IPS-20b (cell line): ENCODE measurements at regions not wholly inside any gene's neighbourhood (a gene's known extent, or its start where the extent isn't known, plus 50 kb on each side); places are given as distances from the start of the nearest gene placed in this dataset.

Experiments
- H3K27ac ChIP-seq: one replicate; pipeline ENCODE4 v1.5.1; 2013; ENCODE audit warnings: low read length
- H3K27me3 ChIP-seq: 2 replicates; pipeline ENCODE4 v1.6.1; 2013; ENCODE audit warnings: mild to moderate bottlenecking, low read length, inconsistent platforms; ENCODE audit not compliant: insufficient read depth
- H3K36me3 ChIP-seq: 2 replicates; pipeline ENCODE4 v1.6.1; 2013; ENCODE audit warnings: low read depth, mild to moderate bottlenecking, inconsistent platforms, low read length, moderate library complexity; ENCODE audit not compliant: insufficient read depth
- H3K4me1 ChIP-seq: 2 replicates; pipeline ENCODE4 v1.6.1; 2013; ENCODE audit warnings: mild to moderate bottlenecking, control low read depth, inconsistent platforms, low read length, moderate library complexity; ENCODE audit not compliant: insufficient read depth
- H3K4me3 ChIP-seq: 2 replicates; pipeline ENCODE4 v1.5.1; 2013; ENCODE audit warnings: mild to moderate bottlenecking, low read length, inconsistent platforms
- H3K9ac ChIP-seq: 2 replicates; pipeline ENCODE4 v1.6.1; 2013; ENCODE audit warnings: low read depth, mild to moderate bottlenecking, inconsistent platforms, low read length, moderate library complexity
- H3K9me3 ChIP-seq: 2 replicates; pipeline ENCODE4 v1.6.1; 2013; ENCODE audit warnings: mild to moderate bottlenecking, low read depth, low read length, inconsistent platforms; ENCODE audit not compliant: insufficient read depth

GRCh38 chr12:92540782-92541423, 161.9 kb upstream of the PLEKHG7 start:
- Histone ChIP-seq H3K27ac (no peak overlapping the region), H3K9ac (no peak overlapping the region), H3K27me3 (no peaks in the 10 kb centered on the region), H3K36me3 (no peaks in the 10 kb centered on the region), H3K4me3 (no peak overlapping the region), H3K4me1 (no peaks in the 10 kb centered on the region; the same call in 1 of the 2 replicates), H3K9me3 (no peaks in the 10 kb centered on the region)

DNA sequence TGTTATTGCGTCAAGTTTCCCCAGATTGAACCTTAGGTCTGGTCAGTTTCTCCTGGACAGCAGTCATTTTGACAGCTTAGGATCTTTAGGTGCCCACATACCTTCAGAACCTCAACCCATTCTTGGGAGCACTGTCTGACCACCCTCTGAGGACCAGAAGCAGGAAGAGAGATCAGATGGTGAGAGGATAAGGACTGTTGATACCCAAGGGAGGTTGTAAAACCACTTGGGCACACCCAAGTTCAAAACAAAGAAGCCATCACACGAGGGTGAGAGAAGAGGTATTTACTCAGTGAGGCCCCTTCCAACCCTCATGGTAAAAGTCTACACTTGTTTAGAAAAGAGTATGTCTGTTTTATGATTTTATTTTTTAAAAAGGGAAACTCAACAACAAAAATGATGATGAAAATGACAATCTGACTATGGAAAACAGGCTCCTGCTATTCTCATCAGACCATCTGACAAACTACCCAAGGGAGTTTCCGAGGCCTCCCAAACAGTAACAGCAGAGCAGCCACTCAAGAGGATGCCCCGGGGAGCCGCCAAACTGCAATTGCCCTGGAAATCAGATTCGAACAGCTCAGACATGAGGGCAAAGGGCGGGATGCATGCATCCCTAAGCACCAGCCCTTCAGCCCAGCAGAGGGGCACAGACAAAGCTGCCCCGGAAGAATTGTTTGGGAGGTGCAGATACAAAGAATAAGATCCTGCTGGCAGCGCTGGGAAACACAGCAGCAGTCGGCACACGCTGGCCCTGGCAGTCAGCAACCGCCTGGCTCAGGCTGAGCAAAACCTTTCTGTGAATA, 162.6 kb upstream of the PLEKHG7 start:
- Histone ChIP-seq H3K4me1 (no peaks in the 10 kb centered on the region; the same call in 1 of the 2 replicates), H3K27ac (no peak overlapping the region), H3K9me3 (no peaks in the 10 kb centered on the region), H3K9ac (no peak overlapping the region), H3K36me3 (no peaks in the 10 kb centered on the region), H3K27me3 (no peaks in the 10 kb centered on the region), H3K4me3 (no peak overlapping the region)

DNA sequence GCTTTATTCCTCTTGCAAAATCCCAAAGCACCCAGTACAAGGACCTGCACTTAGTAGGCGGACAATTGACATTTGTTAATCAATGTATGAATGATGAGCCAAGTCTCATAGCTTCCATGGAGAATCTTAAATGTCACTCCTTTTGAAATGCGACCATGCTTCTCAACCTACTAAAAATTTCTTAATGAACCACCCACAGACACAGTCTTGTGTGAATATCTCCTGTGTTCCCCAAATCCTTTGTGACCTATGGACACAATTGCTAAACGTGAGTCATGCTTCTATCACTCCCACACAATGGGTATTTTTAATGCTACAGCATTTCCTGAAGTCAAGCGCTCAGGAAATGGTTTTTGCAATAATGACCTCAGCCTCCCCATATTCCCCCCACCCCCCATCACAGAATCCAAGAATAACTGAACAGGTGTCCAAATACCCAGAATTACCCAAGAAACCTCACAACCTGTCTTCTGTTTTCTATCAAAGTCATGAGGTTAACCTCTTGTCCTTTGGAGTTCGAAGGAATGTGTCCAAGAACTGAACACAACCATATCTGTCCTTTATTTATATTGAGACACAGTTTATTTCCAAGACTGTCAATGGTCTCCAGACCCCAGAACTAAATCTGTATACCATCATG, 163.6 kb upstream of the PLEKHG7 start:
- Histone ChIP-seq H3K9ac (no peak overlapping the region), H3K9me3 (no peaks in the 10 kb centered on the region), H3K4me3 (no peak overlapping the region), H3K4me1 (no peaks in the 10 kb centered on the region; the same call in 1 of the 2 replicates), H3K27me3 (no peaks in the 10 kb centered on the region), H3K36me3 (no peaks in the 10 kb centered on the region), H3K27ac (no peak overlapping the region)

DNA sequence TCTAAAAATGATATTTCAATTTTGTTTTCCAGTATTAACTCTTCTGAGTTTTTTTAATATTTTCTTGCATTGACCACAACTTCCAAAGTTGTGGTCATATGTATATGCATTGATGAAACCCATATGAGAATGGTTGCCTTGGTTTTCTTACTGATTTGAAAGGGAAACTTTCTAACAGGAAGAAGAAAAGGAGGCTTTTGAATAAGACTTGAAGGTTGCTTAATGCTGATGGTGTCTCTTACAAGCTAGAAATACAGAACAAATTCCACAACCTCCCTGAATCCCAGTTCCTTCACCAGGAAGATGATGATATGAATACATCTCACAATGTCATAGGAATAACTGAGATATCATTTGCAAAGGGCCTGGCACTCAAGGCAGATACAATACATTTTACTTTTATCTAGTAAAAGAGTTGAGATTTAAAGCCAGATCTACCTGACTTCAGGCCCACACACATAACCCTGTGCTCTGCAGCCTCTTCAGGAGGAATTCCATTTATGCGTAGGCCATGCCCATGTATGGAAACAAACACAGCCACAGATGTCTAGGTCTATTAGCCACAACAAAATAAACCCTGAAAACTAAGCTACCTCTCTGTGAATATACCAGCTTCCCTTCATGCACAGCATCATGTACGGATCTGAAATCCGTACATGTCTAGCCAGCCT, 165.4 kb upstream of the PLEKHG7 start:
- H3K4me1 ChIP-seq, result no peaks in the 10 kb centered on the region; the same call in 1 of the 2 replicates
- no peak overlapping the region for H3K4me3 ChIP-seq
- H3K27me3 ChIP-seq, result no peaks in the 10 kb centered on the region
- no peak overlapping the region for H3K27ac ChIP-seq
- H3K9ac ChIP-seq, result no peak overlapping the region
- H3K9me3 ChIP-seq, result no peaks in the 10 kb centered on the region
- H3K36me3 ChIP-seq, result no peaks in the 10 kb centered on the region

DNA sequence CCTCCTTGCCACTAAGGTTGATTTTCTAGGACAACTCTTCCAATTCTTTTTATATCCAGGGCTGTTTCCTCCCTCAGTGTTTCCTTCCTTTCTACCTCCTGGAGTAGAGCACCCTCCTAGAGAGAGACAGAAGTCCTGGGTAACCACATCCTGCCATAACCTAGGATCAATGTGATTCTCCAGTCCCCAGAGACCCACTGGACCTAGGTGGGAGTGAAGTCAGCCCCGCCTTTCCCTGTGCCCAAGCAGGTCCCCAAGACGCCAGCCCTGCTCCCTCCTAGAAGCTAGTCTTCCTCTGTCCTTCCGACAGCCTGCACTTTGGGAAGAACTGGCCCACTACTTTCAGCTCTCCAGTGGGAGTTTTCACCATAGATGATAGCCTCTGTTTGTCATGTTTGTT, 166.8 kb upstream of the PLEKHG7 start:
- Histone ChIP-seq H3K36me3 (no peaks in the 10 kb centered on the region), H3K27ac (no peak overlapping the region), H3K4me3 (no peak overlapping the region), H3K9ac (no peak overlapping the region), H3K9me3 (no peaks in the 10 kb centered on the region), H3K4me1 (no peaks in the 10 kb centered on the region; the same call in 1 of the 2 replicates), H3K27me3 (no peaks in the 10 kb centered on the region)

GRCh38 chr12:92533280-92533890, 169.4 kb upstream of the PLEKHG7 start:
- no peaks in the 10 kb centered on the region for H3K4me1 ChIP-seq

DNA sequence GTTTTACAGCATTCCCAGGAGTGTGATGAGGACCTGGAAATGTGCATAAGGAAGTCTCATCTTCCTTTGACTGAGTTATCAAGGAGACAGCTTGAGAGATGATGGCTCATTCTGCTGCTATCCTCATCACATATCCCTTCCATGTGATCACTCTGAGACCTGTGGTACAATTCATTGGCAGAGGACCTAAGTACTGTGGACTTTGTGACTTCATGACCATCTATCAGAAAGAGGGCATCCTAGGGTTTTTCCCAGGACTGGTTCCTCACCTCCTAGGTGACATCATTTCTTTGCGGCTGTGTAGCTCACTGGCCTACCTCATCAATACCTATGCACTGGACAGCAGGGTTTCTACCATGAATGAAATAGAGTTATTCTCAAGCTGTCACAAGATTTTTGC, 172.1 kb upstream of the PLEKHG7 start:
- H3K27me3 ChIP-seq, result no peaks in the 10 kb centered on the region
- no peaks in the 10 kb centered on the region for H3K9me3 ChIP-seq
- no peak overlapping the region for H3K27ac ChIP-seq
- no peaks in the 10 kb centered on the region for H3K36me3 ChIP-seq
- no peak overlapping the region for H3K9ac ChIP-seq
- H3K4me3 ChIP-seq, result no peak overlapping the region
- no peaks in the 10 kb centered on the region for H3K4me1 ChIP-seq

More at GRCh38 chr12:92533280-92533890, 169.4 kb upstream of the PLEKHG7 start:
- Histone ChIP-seq H3K9ac (no peak overlapping the region), H3K4me3 (no peak overlapping the region), H3K9me3 (no peaks in the 10 kb centered on the region), H3K27me3 (no peaks in the 10 kb centered on the region), H3K27ac (no peak overlapping the region), H3K36me3 (no peaks in the 10 kb centered on the region)

DNA sequence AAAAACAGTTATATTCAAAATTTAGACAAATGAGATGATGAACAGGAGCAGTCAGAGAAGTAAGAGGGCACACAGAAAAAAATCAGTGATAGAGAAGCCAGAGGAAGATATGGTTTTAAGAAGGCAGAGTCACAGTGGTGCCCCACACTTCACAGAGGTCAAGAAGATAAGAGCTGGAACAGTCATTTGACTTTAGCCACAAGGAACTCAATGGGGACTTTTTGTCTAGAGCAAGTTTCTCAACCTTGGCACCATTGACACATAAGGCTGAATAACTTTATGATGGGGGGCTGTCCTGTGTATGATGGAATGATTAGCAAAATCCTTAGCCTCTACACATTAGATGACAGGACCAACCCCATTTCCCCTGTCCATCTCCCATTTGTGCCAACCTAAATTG, 172.8 kb upstream of the PLEKHG7 start:
- Histone ChIP-seq H3K27me3 (no peaks in the 10 kb centered on the region), H3K27ac (no peak overlapping the region), H3K9me3 (no peaks in the 10 kb centered on the region), H3K36me3 (no peaks in the 10 kb centered on the region), H3K4me3 (no peak overlapping the region), H3K4me1 (no peaks in the 10 kb centered on the region), H3K9ac (no peak overlapping the region)

DNA sequence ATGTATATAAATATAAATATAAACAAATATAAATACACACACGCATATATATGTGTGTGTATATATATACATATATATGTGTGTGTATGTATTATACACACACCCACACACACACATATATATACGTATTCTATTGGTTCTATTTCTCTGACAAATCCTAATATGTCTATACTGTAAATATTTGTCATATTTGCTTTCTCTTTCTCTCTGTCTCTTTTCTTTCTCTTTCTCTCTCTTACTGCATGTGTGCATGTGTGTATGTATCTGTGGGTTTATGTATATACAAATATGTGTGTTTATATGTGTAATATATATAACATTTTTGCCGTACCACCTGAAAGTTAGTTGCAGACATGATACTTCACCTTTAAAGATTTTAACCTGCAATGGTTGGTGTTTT, 174.2 kb upstream of the PLEKHG7 start:
- no peaks in the 10 kb centered on the region for H3K9me3 ChIP-seq
- H3K36me3 ChIP-seq, result no peaks in the 10 kb centered on the region
- no peak overlapping the region for H3K4me3 ChIP-seq
- H3K27me3 ChIP-seq, result no peaks in the 10 kb centered on the region
- H3K9ac ChIP-seq, result no peak overlapping the region
- H3K4me1 ChIP-seq, result no peaks in the 10 kb centered on the region
- no peak overlapping the region for H3K27ac ChIP-seq

DNA sequence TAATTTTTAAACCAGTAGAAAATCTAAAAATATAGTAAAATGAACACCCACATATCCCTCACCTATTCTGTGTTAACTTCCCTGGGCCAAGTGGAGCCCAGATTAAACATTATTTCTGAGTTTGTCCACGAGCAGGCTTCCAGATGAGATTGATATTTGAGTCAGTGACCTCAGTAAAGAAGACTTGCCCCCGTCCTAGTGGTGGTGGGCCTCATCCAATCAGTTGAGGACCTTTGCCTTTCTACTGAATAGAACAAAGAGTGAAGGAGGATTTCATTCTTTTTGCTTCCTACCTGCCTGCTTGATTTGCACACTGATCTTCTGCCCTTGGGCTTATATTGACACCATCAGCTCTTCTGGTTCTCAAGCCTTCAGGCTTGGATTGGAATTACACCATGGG, 174.7 kb upstream of the PLEKHG7 start:
- no peak overlapping the region for H3K4me3 ChIP-seq
- no peak overlapping the region for H3K9ac ChIP-seq
- H3K36me3 ChIP-seq, result no peaks in the 10 kb centered on the region
- H3K4me1 ChIP-seq, result no peaks in the 10 kb centered on the region
- H3K27ac ChIP-seq, result no peak overlapping the region
- no peaks in the 10 kb centered on the region for H3K9me3 ChIP-seq
- no peaks in the 10 kb centered on the region for H3K27me3 ChIP-seq

GRCh38 chr12:92524489-92524888, 178.3 kb upstream of the PLEKHG7 start:
- H3K27me3 ChIP-seq, result no peaks in the 10 kb centered on the region
- no peak overlapping the region for H3K27ac ChIP-seq
- no peaks in the 10 kb centered on the region for H3K36me3 ChIP-seq
- no peaks in the 10 kb centered on the region for H3K4me1 ChIP-seq
- H3K4me3 ChIP-seq, result no peak overlapping the region
- no peak overlapping the region for H3K9ac ChIP-seq
- no peaks in the 10 kb centered on the region for H3K9me3 ChIP-seq
